ENCODE measurements at regions not wholly inside any gene's neighbourhood (a gene's known extent, or its start where the extent isn't known, plus 50 kb on each side); places are given as distances from the start of the nearest gene placed in this dataset.
"Not testable (repeated sequence)": the region's sequence is repeated elsewhere in the genome, so short reads cannot be mapped to it uniquely, and the experiment has no call there.

- POLR2A ChIA-PET: no interaction called here
- CTCF ChIA-PET: interaction anchor here (0.9 to 1.2 kb wide), 2 partner anchors 9 to 38 kb away, joined by 3 to 4 read pairs; no protein-coding TSS in a partner anchor
Measured at GRCh38 chr15:31497838-31498237, 171.2 kb downstream of the KLF13 start.

GRCh38 chr15:31498329-31498728 is 171.7 kb downstream of the KLF13 start:
- ChIA-PET CTCF (interaction anchor here (0.9 to 1.2 kb wide), 2 partner anchors 10 to 38 kb away, joined by 3 to 4 read pairs; no protein-coding TSS in a partner anchor), POLR2A (no interaction called here)

- ChIA-PET CTCF (interaction anchor here (0.9 to 1.2 kb wide), 2 partner anchors 10 to 38 kb away, joined by 3 to 4 read pairs; no protein-coding TSS in a partner anchor), POLR2A (no interaction called here)
Measured at GRCh38 chr15:31498756-31499155, 172.1 kb downstream of the KLF13 start.

GRCh38 chr15:31499236-31499952 is 172.8 kb downstream of the KLF13 start:
- ChIA-PET POLR2A (no interaction called here), CTCF (no interaction called here)

- POLR2A ChIA-PET: no interaction called here
- CTCF ChIA-PET: no interaction called here
Measured at GRCh38 chr15:31499953-31500765, 173.5 kb downstream of the KLF13 start.

GRCh38 chr15:31500766-31501449 is 174.3 kb downstream of the KLF13 start:
- ChIA-PET POLR2A (no interaction called here), CTCF (no interaction called here)

GRCh38 chr15:31501536-31502157 is 175.0 kb downstream of the KLF13 start:
- POLR2A ChIA-PET: no interaction called here
- CTCF ChIA-PET: no interaction called here

GRCh38 chr15:31502541-31503229 is 176.1 kb downstream of the KLF13 start:
- CTCF ChIA-PET: no interaction called here
- POLR2A ChIA-PET: no interaction called here

- ChIA-PET CTCF (no interaction called here), POLR2A (no interaction called here)
Measured at GRCh38 chr15:31503256-31503655, 176.6 kb downstream of the KLF13 start.

- POLR2A ChIA-PET: no interaction called here
Measured at GRCh38 chr15:31503758-31504461, 177.3 kb downstream of the KLF13 start.

GRCh38 chr15:31504462-31504839 is 177.8 kb downstream of the KLF13 start:
- ChIA-PET POLR2A (no interaction called here), CTCF (interaction anchor here (0.6 to 0.7 kb wide), 2 partner anchors 17 to 139 kb away, joined by 3 read pairs; no protein-coding TSS in a partner anchor)

More at GRCh38 chr15:31503758-31504461, 177.3 kb downstream of the KLF13 start:
- CTCF ChIA-PET: interaction anchor here (0.7 kb wide), 1 partner anchor 16 kb away, joined by 3 read pairs; no protein-coding TSS in a partner anchor

GRCh38 chr15:31507573-31507972 is 180.9 kb downstream of the KLF13 start:
- POLR2A ChIA-PET, CTCF ChIA-PET: not testable (repeated sequence)

GRCh38 chr15:31508656-31509055 is 182.0 kb downstream of the KLF13 start:
- ChIA-PET CTCF (interaction anchor here (0.6 kb wide), 1 partner anchor 69 kb away, joined by 3 read pairs; no protein-coding TSS in a partner anchor), POLR2A (no interaction called here)

GRCh38 chr15:31510057-31510456 is 183.4 kb downstream of the KLF13 start:
- POLR2A ChIA-PET: no interaction called here

GRCh38 chr15:31511707-31512310 is 185.2 kb downstream of the KLF13 start:
- POLR2A ChIA-PET: interaction anchor here (0.7 kb wide), 1 partner anchor 171 kb away, joined by 4 read pairs; no protein-coding TSS in a partner anchor
- CTCF ChIA-PET: no interaction called here

More at GRCh38 chr15:31510057-31510456, 183.4 kb downstream of the KLF13 start:
- CTCF ChIA-PET: no interaction called here

GRCh38 chr15:31513178-31513577 is 186.5 kb downstream of the KLF13 start:
- ChIA-PET CTCF (no interaction called here), POLR2A (interaction anchor here (1.0 kb wide), 1 partner anchor 25 kb away, joined by 3 read pairs; no protein-coding TSS in a partner anchor)

GRCh38 chr15:31516440-31516839 is 189.8 kb downstream of the KLF13 start:
- POLR2A ChIA-PET: no interaction called here

GRCh38 chr15:31516874-31517273 is 190.2 kb downstream of the KLF13 start:
- ChIA-PET CTCF (no interaction called here), POLR2A (no interaction called here)

More at GRCh38 chr15:31516440-31516839, 189.8 kb downstream of the KLF13 start:
- CTCF ChIA-PET: no interaction called here

Measured in activated CD8-positive, alpha-beta memory T cell treated with anti-CD3 and anti-CD28 coated beads for 36 hours (primary cell).